ENCODE measurements at regions not wholly inside any gene's neighbourhood (a gene's known extent, or its start where the extent isn't known, plus 50 kb on each side); places are given as distances from the start of the nearest gene placed in this dataset.

GRCh38 chr19:34597596-34597995 lies 79.4 kb downstream of the SCGB2B2 start:
- ChIA-PET POLR2A (ENCODE audit: unreplicated experiment) (no interaction called here), CTCF (no interaction called here)
- DNase-seq (no peak), ATAC-seq (no peak)
- H2AFZ ChIP-seq (ENCODE audit: low read length) = no peak overlapping the region
- no peak overlapping the region for H3K27ac ChIP-seq (ENCODE audit: low read length)
- BruUV-seq (replicated peaks) = no TSS peak
- H3K4me1 ChIP-seq (ENCODE audit: insufficient read depth, low read length) = no peaks in the 10 kb centered on the region
- no peaks in the 10 kb centered on the region for H3K79me2 ChIP-seq (ENCODE audit: low read length)
- H3K4me3 ChIP-seq (ENCODE audit: low read length) = no peak overlapping the region
- intact Hi-C loops (cut with micrococcal nuclease) = no loop called here
- H3K27me3 ChIP-seq (ENCODE audit: low read length) = no peaks in the 10 kb centered on the region
- H4K20me1 ChIP-seq (ENCODE audit: low read length) = no peaks in the 10 kb centered on the region
- H3K9ac ChIP-seq (ENCODE audit: low read length) = no peak overlapping the region
- TF ChIP-seq EZH2phosphoT487 (IDR thresholded peaks at IDR 0.05; ENCODE audit: borderline replicate concordance, low read length) (no peak), EZH2 (IDR thresholded peaks at IDR 0.05; ENCODE audit: low read length, unreplicated experiment) (no peak), CTCF (conservative IDR thresholded peaks at IDR 0.05; ENCODE audit: low read depth, low read length) (no peak)
- H3K36me3 ChIP-seq (ENCODE audit: low read depth, low read length) = no peaks in the 10 kb centered on the region
- H3K4me2 ChIP-seq (ENCODE audit: low read length) = no peak overlapping the region
- H3K9me3 ChIP-seq (ENCODE audit: low read length) = no peaks in the 10 kb centered on the region
- H3K9me2 ChIP-seq (replicated peaks; ENCODE audit: low read length) = no peaks in the 10 kb centered on the region
- no peaks in the 10 kb centered on the region for H3F3A ChIP-seq (ENCODE audit: low read length, unreplicated experiment)

GRCh38 chr19:34596989-34597388 lies 80.0 kb downstream of the SCGB2B2 start:
- Histone ChIP-seq H3K9me2 (replicated peaks; ENCODE audit: low read length) (no peaks in the 10 kb centered on the region), H3K36me3 (ENCODE audit: low read depth, low read length) (no peaks in the 10 kb centered on the region), H3K9ac (ENCODE audit: low read length) (no peak overlapping the region), H4K20me1 (ENCODE audit: low read length) (no peaks in the 10 kb centered on the region), H3K9me3 (ENCODE audit: low read length) (no peaks in the 10 kb centered on the region), H3K4me3 (ENCODE audit: low read length) (no peak overlapping the region), H3K4me1 (ENCODE audit: insufficient read depth, low read length) (no peaks in the 10 kb centered on the region), H3F3A (ENCODE audit: low read length, unreplicated experiment) (no peaks in the 10 kb centered on the region), H3K4me2 (ENCODE audit: low read length) (no peak overlapping the region), H2AFZ (ENCODE audit: low read length) (no peak overlapping the region), H3K27me3 (ENCODE audit: low read length) (no peaks in the 10 kb centered on the region), H3K79me2 (ENCODE audit: low read length) (no peaks in the 10 kb centered on the region), H3K27ac (ENCODE audit: low read length) (no peak overlapping the region)
- no TSS peak for BruUV-seq (replicated peaks)
- ChIA-PET CTCF (no interaction called here), POLR2A (ENCODE audit: unreplicated experiment) (no interaction called here)
- TF ChIP-seq CTCF (conservative IDR thresholded peaks at IDR 0.05; ENCODE audit: low read depth, low read length) = no peak
- no peak for TF ChIP-seq EZH2phosphoT487 (IDR thresholded peaks at IDR 0.05; ENCODE audit: borderline replicate concordance, low read length)
- no peak for TF ChIP-seq EZH2 (IDR thresholded peaks at IDR 0.05; ENCODE audit: low read length, unreplicated experiment)
- intact Hi-C loops (cut with micrococcal nuclease) = no loop called here
- DNase-seq (no peak), ATAC-seq (no peak)

GRCh38 chr19:34596115-34596514 lies 80.8 kb downstream of the SCGB2B2 start:
- no peaks in the 10 kb centered on the region for H3K9me2 ChIP-seq (replicated peaks; ENCODE audit: low read length)
- no peaks in the 10 kb centered on the region for H3K9me3 ChIP-seq (ENCODE audit: low read length)
- H2AFZ ChIP-seq (ENCODE audit: low read length) = no peak overlapping the region
- TF ChIP-seq EZH2phosphoT487 (IDR thresholded peaks at IDR 0.05; ENCODE audit: borderline replicate concordance, low read length) = no peak
- no peak for TF ChIP-seq CTCF (conservative IDR thresholded peaks at IDR 0.05; ENCODE audit: low read depth, low read length)
- TF ChIP-seq EZH2 (IDR thresholded peaks at IDR 0.05; ENCODE audit: low read length, unreplicated experiment) = no peak
- ChIA-PET CTCF (no interaction called here), POLR2A (ENCODE audit: unreplicated experiment) (no interaction called here)
- no peak for ATAC-seq
- H3K27ac ChIP-seq (ENCODE audit: low read length) = no peak overlapping the region
- no peaks in the 10 kb centered on the region for H3K79me2 ChIP-seq (ENCODE audit: low read length)
- no peaks in the 10 kb centered on the region for H3F3A ChIP-seq (ENCODE audit: low read length, unreplicated experiment)
- H4K20me1 ChIP-seq (ENCODE audit: low read length) = no peaks in the 10 kb centered on the region
- H3K9ac ChIP-seq (ENCODE audit: low read length) = no peak overlapping the region
- intact Hi-C loops (cut with micrococcal nuclease) = no loop called here
- no peaks in the 10 kb centered on the region for H3K36me3 ChIP-seq (ENCODE audit: low read depth, low read length)
- no peak overlapping the region for H3K4me2 ChIP-seq (ENCODE audit: low read length)
- BruUV-seq (replicated peaks) = no TSS peak
- no peaks in the 10 kb centered on the region for H3K27me3 ChIP-seq (ENCODE audit: low read length)
- no peaks in the 10 kb centered on the region for H3K4me1 ChIP-seq (ENCODE audit: insufficient read depth, low read length)
- DNase-seq = no peak
- H3K4me3 ChIP-seq (ENCODE audit: low read length) = no peak overlapping the region

All from PC-3 (cell line).